Astrocyte of the spinal cord (primary cell): ENCODE measurements at regions not wholly inside any gene's neighbourhood (a gene's known extent, or its start where the extent isn't known, plus 50 kb on each side); places are given as distances from the start of the nearest gene placed in this dataset.
A peak's percentile ranks its signal among the peaks of the same experiment; 100 is the strongest.

Experiments
- DNase-seq: peaks from one replicate; pipeline ENCODE4 v3.0.0; 2011; ENCODE audit warnings: low read depth, low spot score
- H3K4me3 ChIP-seq: 2 replicates; pipeline ENCODE4 v1.5.1; 2011; ENCODE audit warnings: low read depth, mild to moderate bottlenecking, low read length, moderate library complexity
- in situ Hi-C: cut with HindIII; loops from 2 replicates; pipeline ENCODE4 v1.10.0; 2017; ENCODE audit warnings: low sequenced_read_pairs
- TF ChIP-seq, protein P1 (sequence below): IDR thresholded peaks from 2 replicates; pipeline ENCODE4 v1.5.1; 2012; ENCODE audit warnings: low read depth, mild to moderate bottlenecking, low read length, inconsistent platforms

GRCh38 chr1:219489636-219490035, 123.3 kb downstream of the ZC3H11B start:
- TF ChIP-seq, protein P1, sequence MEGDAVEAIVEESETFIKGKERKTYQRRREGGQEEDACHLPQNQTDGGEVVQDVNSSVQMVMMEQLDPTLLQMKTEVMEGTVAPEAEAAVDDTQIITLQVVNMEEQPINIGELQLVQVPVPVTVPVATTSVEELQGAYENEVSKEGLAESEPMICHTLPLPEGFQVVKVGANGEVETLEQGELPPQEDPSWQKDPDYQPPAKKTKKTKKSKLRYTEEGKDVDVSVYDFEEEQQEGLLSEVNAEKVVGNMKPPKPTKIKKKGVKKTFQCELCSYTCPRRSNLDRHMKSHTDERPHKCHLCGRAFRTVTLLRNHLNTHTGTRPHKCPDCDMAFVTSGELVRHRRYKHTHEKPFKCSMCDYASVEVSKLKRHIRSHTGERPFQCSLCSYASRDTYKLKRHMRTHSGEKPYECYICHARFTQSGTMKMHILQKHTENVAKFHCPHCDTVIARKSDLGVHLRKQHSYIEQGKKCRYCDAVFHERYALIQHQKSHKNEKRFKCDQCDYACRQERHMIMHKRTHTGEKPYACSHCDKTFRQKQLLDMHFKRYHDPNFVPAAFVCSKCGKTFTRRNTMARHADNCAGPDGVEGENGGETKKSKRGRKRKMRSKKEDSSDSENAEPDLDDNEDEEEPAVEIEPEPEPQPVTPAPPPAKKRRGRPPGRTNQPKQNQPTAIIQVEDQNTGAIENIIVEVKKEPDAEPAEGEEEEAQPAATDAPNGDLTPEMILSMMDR, result no peak
- DNase-seq, result peak; percentile 22
- in situ Hi-C loops, result no loop called here
- H3K4me3 ChIP-seq, result no peak overlapping the region

DNA sequence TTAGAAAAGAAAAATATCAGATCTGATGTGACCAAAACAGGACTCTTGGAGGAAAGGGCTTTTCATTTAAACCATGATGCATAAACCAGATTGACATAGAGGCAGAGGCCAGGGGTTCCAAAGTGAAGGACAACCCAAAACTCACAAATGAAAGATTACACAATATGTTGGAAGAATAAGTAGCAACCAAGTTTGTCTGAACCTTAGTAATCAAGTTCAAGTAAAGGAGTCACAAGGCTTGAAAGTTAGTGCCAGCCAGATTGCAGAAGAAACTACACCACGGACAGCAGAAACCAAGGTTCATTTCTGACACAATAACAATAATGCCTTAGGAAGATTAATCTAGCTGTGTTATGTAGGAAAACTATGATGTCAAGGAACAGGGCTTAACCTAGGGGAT, 124.6 kb downstream of the ZC3H11B start:
- in situ Hi-C loops, result no loop called here
- DNase-seq, result no peak
- TF ChIP-seq, protein P1, result no peak

DNA sequence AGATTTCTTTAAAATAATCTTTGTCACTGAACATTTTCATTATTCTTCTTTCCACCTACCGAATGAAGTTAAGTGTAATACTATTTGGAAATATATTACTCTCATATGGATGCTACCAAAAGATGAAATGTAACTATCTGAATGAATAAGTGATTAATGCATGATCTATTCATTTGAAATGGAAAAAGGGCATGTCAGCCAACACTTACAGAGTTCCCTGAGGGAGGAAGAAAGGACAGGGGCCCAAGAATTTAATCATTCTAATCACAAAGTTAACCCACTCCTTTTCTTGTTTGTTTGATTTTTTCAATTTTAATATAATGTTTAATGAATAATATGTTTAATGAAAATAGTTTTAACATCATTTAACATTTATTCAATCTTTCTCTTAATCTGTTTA, 129.4 kb downstream of the ZC3H11B start:
- TF ChIP-seq, protein P1, result no peak
- in situ Hi-C loops, result no loop called here
- no peak for DNase-seq
- no peak overlapping the region for H3K4me3 ChIP-seq

More for the DNA sequence above, 124.6 kb downstream of the ZC3H11B start:
- H3K4me3 ChIP-seq, result no peak overlapping the region

- TF ChIP-seq, protein P1, result no peak
- no peak overlapping the region for H3K4me3 ChIP-seq
- DNase-seq, result no peak
- in situ Hi-C loops, result no loop called here
These were observed 132.9 kb downstream of the ZC3H11B start for GRCh38 chr1:219480011-219480410.

- DNase-seq, result no peak
- no peak overlapping the region for H3K4me3 ChIP-seq
- in situ Hi-C loops, result no loop called here
- TF ChIP-seq, protein P1, result no peak
These were observed 134.1 kb downstream of the ZC3H11B start for GRCh38 chr1:219478811-219479210.

DNA sequence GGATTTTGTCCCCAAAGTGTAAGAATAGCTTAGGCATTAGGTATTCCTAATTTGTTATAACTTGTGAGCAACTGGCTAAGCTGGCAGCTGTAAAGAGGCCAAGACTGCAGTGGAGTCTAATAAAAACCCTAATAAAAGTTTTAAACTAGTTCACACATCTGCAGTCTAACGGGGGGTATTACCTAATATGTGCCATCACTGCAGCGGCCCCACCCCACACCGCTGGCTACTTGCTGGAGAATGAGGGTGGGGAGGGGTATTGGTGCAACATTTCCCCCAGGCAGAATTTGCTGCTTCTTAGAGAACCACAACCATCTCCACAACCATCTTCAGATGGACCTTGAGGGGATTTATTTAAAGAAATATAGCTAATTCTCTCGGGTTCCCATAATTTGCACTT, 135.0 kb downstream of the ZC3H11B start:
- H3K4me3 ChIP-seq, result no peak overlapping the region
- in situ Hi-C loops, result no loop called here
- TF ChIP-seq, protein P1, result no peak
- DNase-seq, result no peak

DNA sequence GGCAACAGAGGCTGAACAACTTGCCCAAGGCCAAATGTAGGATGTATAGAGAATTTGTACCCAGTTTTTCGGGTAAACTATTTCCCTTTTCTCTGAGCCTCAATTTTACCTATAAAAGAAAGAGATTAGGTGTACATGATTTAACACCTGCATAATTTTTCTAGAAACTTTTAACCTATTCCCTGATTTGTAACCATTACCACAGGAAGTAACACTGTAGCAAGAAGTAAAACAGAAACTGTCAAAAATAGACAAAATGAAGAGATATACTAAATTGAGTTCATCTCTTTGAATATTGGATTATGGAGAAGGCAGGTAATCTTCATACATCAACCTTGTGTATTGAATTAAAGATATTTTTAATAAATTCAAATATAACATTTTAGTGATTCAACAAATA, 136.2 kb downstream of the ZC3H11B start:
- DNase-seq, result no peak
- TF ChIP-seq, protein P1, result no peak
- in situ Hi-C loops, result no loop called here
- H3K4me3 ChIP-seq, result no peak overlapping the region
